WTC11 (cell line): ENCODE measurements at regions not wholly inside any gene's neighbourhood (a gene's known extent, or its start where the extent isn't known, plus 50 kb on each side); places are given as distances from the start of the nearest gene placed in this dataset.

Experiments
- ATAC-seq: fragments of 200-7000 bp; cut with Tn5 transposase; 2 replicates; pipeline ENCODE4 v1.10.0; 2021; ENCODE audit warnings: mild to moderate bottlenecking, moderate library complexity
- CTCF ChIA-PET: fragments of 300-600 bp; sonication (Branson Sonifier 250); formaldehyde crosslinking; loops from one replicate; lab custom pipeline; 2021; ENCODE audit warnings: antibody characterized with exemption; lab: Charles Lee
- POLR2A ChIA-PET: fragments of 350-600 bp; sonication (Branson Sonifier 250); formaldehyde crosslinking; loops from one replicate; lab custom pipeline; 2021; ENCODE audit warnings: antibody characterized with exemption; lab: Charles Lee
- DNase-seq: peaks from one replicate; pipeline ENCODE4 v3.0.0; 2021; ENCODE audit warnings: low spot score
- H3K27ac Mint-ChIP-seq: 2 replicates; pipeline ENCODE4 v1.8.0; 2021; ENCODE audit warnings: mixed read lengths
- H3K27me3 Mint-ChIP-seq: 2 replicates; pipeline ENCODE4 v1.8.0; 2021; ENCODE audit warnings: low read depth, mild to moderate bottlenecking, moderate library complexity, mixed read lengths
- H3K36me3 Mint-ChIP-seq: 2 replicates; pipeline ENCODE4 v1.8.0; 2021; ENCODE audit warnings: mixed read lengths
- H3K4me1 Mint-ChIP-seq: 2 replicates; pipeline ENCODE4 v1.8.0; 2022; ENCODE audit warnings: mixed read lengths
- H3K4me3 Mint-ChIP-seq: 2 replicates; pipeline ENCODE4 v1.8.0; 2021; ENCODE audit warnings: mild to moderate bottlenecking, moderate library complexity, mixed read lengths
- H3K9me3 Mint-ChIP-seq: 2 replicates; pipeline ENCODE4 v1.8.0; 2021; ENCODE audit warnings: mixed read lengths
- ATF3 ChIP-seq: sonication (generic); formaldehyde crosslinking; conservative IDR thresholded peaks from 2 replicates; pipeline ENCODE4 v1.8.1; 2022; ENCODE audit warnings: mild to moderate bottlenecking, missing genetic modification reagents
- CBFB ChIP-seq: sonication (generic); formaldehyde crosslinking; IDR thresholded peaks from 2 replicates; pipeline ENCODE4 v1.8.1; 2022; ENCODE audit warnings: mild to moderate bottlenecking, low read depth, missing genetic modification reagents
- CDX4 ChIP-seq: fragments of 250-450 bp; sonication (Bioruptor Pico); IDR thresholded peaks from 2 replicates; pipeline ENCODE4 v1.9.0; 2021; ENCODE audit warnings: moderate library complexity, mild to moderate bottlenecking, inconsistent platforms, borderline replicate concordance
- CTCF ChIP-seq: fragments of 200-600 bp; IDR thresholded peaks from 2 replicates; pipeline ENCODE4 v1.8.0; 2022; ENCODE audit warnings: antibody characterized with exemption
- E2F1 ChIP-seq: sonication (generic); formaldehyde crosslinking; IDR thresholded peaks from 2 replicates; pipeline ENCODE4 v1.8.0; 2022; ENCODE audit warnings: mild to moderate bottlenecking, missing genetic modification reagents
- ELF4 ChIP-seq: sonication (generic); formaldehyde crosslinking; IDR thresholded peaks from 2 replicates; pipeline ENCODE4 v1.8.1; 2022; ENCODE audit warnings: low read depth, mild to moderate bottlenecking, moderate library complexity, missing genetic modification reagents
- FOXK1 ChIP-seq: sonication (generic); formaldehyde crosslinking; IDR thresholded peaks from 2 replicates; pipeline ENCODE4 v1.8.0; 2022; ENCODE audit warnings: mild to moderate bottlenecking, moderate library complexity, missing genetic modification reagents
- FOXP1 ChIP-seq: sonication (generic); formaldehyde crosslinking; IDR thresholded peaks from 2 replicates; pipeline ENCODE4 v1.8.0; 2022; ENCODE audit warnings: missing genetic modification reagents, mild to moderate bottlenecking, moderate library complexity, borderline replicate concordance
- GABPB1 ChIP-seq: sonication (generic); formaldehyde crosslinking; IDR thresholded peaks from 2 replicates; pipeline ENCODE4 v1.8.1; 2023; ENCODE audit warnings: mild to moderate bottlenecking, missing genetic modification reagents
- IRF2 ChIP-seq: sonication (generic); formaldehyde crosslinking; IDR thresholded peaks from 2 replicates; pipeline ENCODE4 v1.8.0; 2022; ENCODE audit warnings: low read depth, missing genetic modification reagents, borderline replicate concordance
- KAT7 ChIP-seq: sonication (generic); formaldehyde crosslinking; IDR thresholded peaks from 2 replicates; pipeline ENCODE4 v1.8.1; 2023; ENCODE audit warnings: missing genetic modification reagents, mild to moderate bottlenecking, borderline replicate concordance
- MYBL2 ChIP-seq: sonication (generic); formaldehyde crosslinking; IDR thresholded peaks from 2 replicates; pipeline ENCODE4 v1.8.1; 2023; ENCODE audit warnings: mild to moderate bottlenecking, moderate library complexity, missing genetic modification reagents
- NR2C2 ChIP-seq: sonication (generic); formaldehyde crosslinking; IDR thresholded peaks from 2 replicates; pipeline ENCODE4 v1.8.0; 2022; ENCODE audit warnings: mild to moderate bottlenecking, missing genetic modification reagents
- NR3C1 ChIP-seq: sonication (generic); formaldehyde crosslinking; conservative IDR thresholded peaks from 2 replicates; pipeline ENCODE4 v1.8.1; 2023; ENCODE audit warnings: low read depth, mild to moderate bottlenecking, missing genetic modification reagents
- PRRX2 ChIP-seq: fragments of 250-450 bp; sonication (Bioruptor Pico); IDR thresholded peaks from 2 replicates; pipeline ENCODE4 v1.8.0; 2021; ENCODE audit warnings: mild to moderate bottlenecking
- TEAD4 ChIP-seq: sonication (generic); formaldehyde crosslinking; IDR thresholded peaks from 2 replicates; pipeline ENCODE4 v1.8.0; 2022; ENCODE audit warnings: mild to moderate bottlenecking, missing genetic modification reagents
- TP53 ChIP-seq: sonication (generic); formaldehyde crosslinking; IDR thresholded peaks from 2 replicates; pipeline ENCODE4 v1.8.1; 2023; ENCODE audit warnings: mild to moderate bottlenecking, missing genetic modification reagents
- ZBTB21 ChIP-seq: sonication (generic); formaldehyde crosslinking; IDR thresholded peaks from 2 replicates; pipeline ENCODE4 v1.8.1; 2023; ENCODE audit warnings: mild to moderate bottlenecking, missing genetic modification reagents, borderline replicate concordance
- ZBTB43 ChIP-seq: sonication (generic); formaldehyde crosslinking; IDR thresholded peaks from 2 replicates; pipeline ENCODE4 v1.8.1; 2023; ENCODE audit warnings: mild to moderate bottlenecking, missing genetic modification reagents
- ZNF121 ChIP-seq: sonication (generic); formaldehyde crosslinking; IDR thresholded peaks from 2 replicates; pipeline ENCODE4 v1.8.0; 2023; ENCODE audit warnings: missing genetic modification reagents
- ZNF219 ChIP-seq: sonication (generic); formaldehyde crosslinking; IDR thresholded peaks from 2 replicates; pipeline ENCODE4 v1.8.0; 2023; ENCODE audit warnings: missing genetic modification reagents, mild to moderate bottlenecking, borderline replicate concordance
- ZNF396 ChIP-seq: fragments of 250-450 bp; sonication (Bioruptor Pico); IDR thresholded peaks from 2 replicates; pipeline ENCODE4 v1.8.0; 2021; ENCODE audit warnings: mild to moderate bottlenecking, moderate library complexity, borderline replicate concordance
- ZNF671 ChIP-seq: fragments of 250-450 bp; sonication (Bioruptor Pico); IDR thresholded peaks from 2 replicates; pipeline ENCODE4 v1.8.0; 2021; ENCODE audit warnings: mild to moderate bottlenecking

GRCh38 chr2:18317017-18317416 is 243.4 kb downstream of the RDH14 start:
- no peaks in the 10 kb centered on the region for H3K9me3 Mint-ChIP-seq
- H3K27ac Mint-ChIP-seq: no peak overlapping the region
- no peak overlapping the region for H3K4me3 Mint-ChIP-seq
- no peaks in the 10 kb centered on the region for H3K27me3 Mint-ChIP-seq
- DNase-seq (no peak), ATAC-seq (no peak)
- POLR2A ChIA-PET: no interaction called here
- TF ChIP-seq CBFB (CRISPR knock-in tag) (no peak), ATF3 (CRISPR knock-in tag) (no peak), NR2C2 (CRISPR knock-in tag) (no peak), NR3C1 (CRISPR knock-in tag) (no peak), ZNF671 (CRISPR knock-in tag) (no peak)
- no peaks in the 10 kb centered on the region for H3K36me3 Mint-ChIP-seq
- CTCF ChIA-PET: no interaction called here
- H3K4me1 Mint-ChIP-seq: no peaks in the 10 kb centered on the region

- ATAC-seq: no peak
- DNase-seq: no peak
- Mint-ChIP-seq H3K36me3 (no peaks in the 10 kb centered on the region), H3K27ac (no peak overlapping the region), H3K4me1 (no peaks in the 10 kb centered on the region), H3K4me3 (no peak overlapping the region), H3K9me3 (no peaks in the 10 kb centered on the region), H3K27me3 (no peaks in the 10 kb centered on the region)
- ChIA-PET POLR2A (no interaction called here), CTCF (no interaction called here)
- TF ChIP-seq FOXP1 (CRISPR knock-in tag) (no peak), E2F1 (CRISPR knock-in tag) (no peak), PRRX2 (CRISPR knock-in tag) (no peak), ZNF396 (CRISPR knock-in tag) (no peak), CDX4 (CRISPR knock-in tag) (no peak), MYBL2 (CRISPR knock-in tag) (no peak), GABPB1 (CRISPR knock-in tag) (no peak), FOXK1 (CRISPR knock-in tag) (no peak), ELF4 (CRISPR knock-in tag) (no peak), IRF2 (CRISPR knock-in tag) (no peak), KAT7 (CRISPR knock-in tag) (no peak), ZNF219 (CRISPR knock-in tag) (no peak), TP53 (CRISPR knock-in tag) (no peak), ZBTB21 (CRISPR knock-in tag) (no peak), ZBTB43 (CRISPR knock-in tag) (no peak), ZNF121 (CRISPR knock-in tag) (no peak), TEAD4 (CRISPR knock-in tag) (no peak), CTCF (no peak)
These were observed 247.6 kb downstream of the RDH14 start for GRCh38 chr2:18312818-18313217.
